ENCODE measurements at regions not wholly inside any gene's neighbourhood (a gene's known extent, or its start where the extent isn't known, plus 50 kb on each side); places are given as distances from the start of the nearest gene placed in this dataset.

DNA sequence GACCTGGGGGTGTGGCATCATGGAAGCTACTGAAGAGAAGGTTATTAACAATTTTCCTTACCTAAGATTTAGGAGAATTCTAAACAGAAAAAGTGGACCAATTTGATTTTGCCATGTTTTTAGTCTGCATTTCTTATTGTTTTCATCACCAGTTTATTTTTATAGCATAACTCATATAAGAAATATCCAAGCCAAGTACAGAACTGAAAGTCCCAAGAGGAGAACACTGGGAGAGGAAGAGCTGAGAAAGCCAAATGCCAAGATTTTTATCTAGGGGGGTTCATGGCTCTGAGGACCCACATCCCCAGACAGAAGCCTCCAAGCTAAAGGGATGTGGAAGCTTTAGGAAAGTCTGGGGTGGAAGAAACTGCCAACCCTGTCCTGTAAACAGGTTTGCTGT, 109.4 kb upstream of the DUSP10 start:
- ATAC-seq (no peak), DNase-seq (no peak)
- Histone ChIP-seq H3K4me3 (no peak overlapping the region), H3K27me3 (no peaks in the 10 kb centered on the region), H3K36me3 (replicated peaks in 1 of 2; ENCODE audit: insufficient read depth in 1 of 2, low read depth in 2 of 2) (no peaks in the 10 kb centered on the region), H3K4me1 (no peaks in the 10 kb centered on the region), H3K9me3 (no peaks in the 10 kb centered on the region), H3K27ac (no peak overlapping the region)
- intact Hi-C loops (cut with DNase I), result no loop called here
- TF ChIP-seq, protein P1, sequence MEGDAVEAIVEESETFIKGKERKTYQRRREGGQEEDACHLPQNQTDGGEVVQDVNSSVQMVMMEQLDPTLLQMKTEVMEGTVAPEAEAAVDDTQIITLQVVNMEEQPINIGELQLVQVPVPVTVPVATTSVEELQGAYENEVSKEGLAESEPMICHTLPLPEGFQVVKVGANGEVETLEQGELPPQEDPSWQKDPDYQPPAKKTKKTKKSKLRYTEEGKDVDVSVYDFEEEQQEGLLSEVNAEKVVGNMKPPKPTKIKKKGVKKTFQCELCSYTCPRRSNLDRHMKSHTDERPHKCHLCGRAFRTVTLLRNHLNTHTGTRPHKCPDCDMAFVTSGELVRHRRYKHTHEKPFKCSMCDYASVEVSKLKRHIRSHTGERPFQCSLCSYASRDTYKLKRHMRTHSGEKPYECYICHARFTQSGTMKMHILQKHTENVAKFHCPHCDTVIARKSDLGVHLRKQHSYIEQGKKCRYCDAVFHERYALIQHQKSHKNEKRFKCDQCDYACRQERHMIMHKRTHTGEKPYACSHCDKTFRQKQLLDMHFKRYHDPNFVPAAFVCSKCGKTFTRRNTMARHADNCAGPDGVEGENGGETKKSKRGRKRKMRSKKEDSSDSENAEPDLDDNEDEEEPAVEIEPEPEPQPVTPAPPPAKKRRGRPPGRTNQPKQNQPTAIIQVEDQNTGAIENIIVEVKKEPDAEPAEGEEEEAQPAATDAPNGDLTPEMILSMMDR (IDR thresholded peaks at IDR 0.05), result no peak
- no peak for TF ChIP-seq POLR2A (IDR thresholded peaks at IDR 0.05)

DNA sequence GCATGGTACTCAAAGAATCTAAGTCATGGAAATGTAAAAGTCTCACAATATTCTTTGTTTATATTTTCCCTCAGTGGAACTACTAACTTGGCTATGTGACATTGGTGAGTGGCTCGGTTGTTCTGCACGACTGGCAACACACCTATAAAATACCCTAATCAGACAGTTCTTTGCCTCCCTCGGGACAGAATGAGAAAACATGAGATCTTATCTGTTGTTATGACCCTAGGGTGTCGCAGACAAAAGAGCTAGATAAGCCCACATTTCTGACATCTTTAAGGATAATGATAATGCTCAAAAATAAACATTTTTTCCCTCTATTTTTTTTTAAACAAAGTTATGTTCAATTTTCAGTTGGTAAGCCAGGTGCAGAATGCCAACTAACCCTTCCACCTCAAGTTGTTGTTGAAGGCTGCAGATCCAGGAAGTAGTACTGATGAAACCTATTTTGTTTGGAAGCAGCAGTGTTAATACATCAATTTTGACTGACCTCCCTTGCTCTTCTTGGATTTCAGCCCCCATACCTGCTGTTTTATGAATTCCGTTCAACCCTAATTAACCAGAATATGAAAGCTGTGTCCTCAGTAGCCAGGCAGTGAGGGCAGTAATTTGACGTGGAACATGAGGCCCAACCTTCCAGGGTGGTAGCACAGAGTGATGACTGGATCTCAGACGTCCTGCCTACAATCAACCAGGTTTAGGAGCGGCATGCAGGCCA, 108.7 kb upstream of the DUSP10 start:
- Histone ChIP-seq H3K4me3 (no peak overlapping the region), H3K27ac (no peak overlapping the region), H3K27me3 (no peaks in the 10 kb centered on the region), H3K9me3 (no peaks in the 10 kb centered on the region), H3K36me3 (replicated peaks in 1 of 2; ENCODE audit: insufficient read depth in 1 of 2, low read depth in 2 of 2) (no peaks in the 10 kb centered on the region), H3K4me1 (peaks cover 6% of the 10 kb centered on the region)
- ATAC-seq, result no peak
- TF ChIP-seq POLR2A (IDR thresholded peaks at IDR 0.05), result no peak
- TF ChIP-seq, protein P1 (IDR thresholded peaks at IDR 0.05), result no peak
- intact Hi-C loops (cut with DNase I), result no loop called here
- 80 to 86% methylated on average over 7 to 8 of the region's 8 CpGs for WGBS, 2 donors
- DNase-seq, result no peak

DNA sequence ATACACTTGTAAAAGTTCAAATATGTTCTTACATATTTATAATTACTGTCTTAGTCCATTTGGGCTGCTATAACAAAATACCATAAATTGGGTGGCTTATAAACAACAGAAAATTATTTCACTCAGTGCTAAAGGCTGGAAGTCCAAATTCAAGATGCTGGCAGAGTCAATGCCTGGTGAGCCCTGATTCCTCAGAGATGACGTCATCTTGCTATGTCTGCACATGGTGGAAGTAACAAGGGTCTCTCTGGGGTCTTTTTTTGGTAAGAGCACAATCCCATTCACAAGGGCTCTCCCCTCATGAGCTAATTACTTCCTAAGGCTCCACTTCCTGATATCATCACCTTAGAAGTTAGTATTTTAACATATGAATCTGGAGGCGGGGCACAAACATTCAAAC, 108.0 kb upstream of the DUSP10 start:
- intact Hi-C loops (cut with DNase I), result no loop called here
- no peak for TF ChIP-seq POLR2A (IDR thresholded peaks at IDR 0.05)
- TF ChIP-seq, protein P1 (IDR thresholded peaks at IDR 0.05), result no peak
- Histone ChIP-seq H3K4me3 (no peak overlapping the region), H3K27me3 (no peaks in the 10 kb centered on the region), H3K36me3 (replicated peaks in 1 of 2; ENCODE audit: insufficient read depth in 1 of 2, low read depth in 2 of 2) (no peaks in the 10 kb centered on the region), H3K9me3 (no peaks in the 10 kb centered on the region), H3K27ac (no peak overlapping the region), H3K4me1 (peaks cover 9% of the 10 kb centered on the region)
- DNase-seq, result no peak
- WGBS, 2 donors, result 76 to 91% methylated on average over 2 of the region's 2 CpGs
- ATAC-seq, result no peak

DNA sequence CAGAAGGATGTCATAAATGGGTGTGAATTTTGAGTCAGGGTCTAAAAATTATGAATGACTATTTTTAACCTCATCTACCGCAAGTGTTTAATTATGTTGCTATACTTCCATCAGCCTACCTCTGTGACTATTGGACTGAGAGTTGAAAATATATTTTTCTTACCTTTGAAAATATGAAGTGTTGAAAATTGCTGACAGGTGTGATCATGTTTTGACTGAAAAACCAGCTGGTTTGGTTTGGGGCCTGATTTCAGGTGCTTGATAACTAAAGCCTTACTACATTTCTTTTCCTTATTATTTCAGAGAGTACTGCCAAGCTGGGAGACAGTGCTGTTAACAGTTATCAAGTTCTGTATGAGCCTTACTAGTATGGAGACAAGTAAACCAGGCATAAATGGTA, 107.2 kb upstream of the DUSP10 start:
- DNase-seq (no peak), ATAC-seq (no peak)
- no peaks in the 10 kb centered on the region for H3K27me3 ChIP-seq
- H3K4me3 ChIP-seq, result no peak overlapping the region
- WGBS, 2 donors, result 89 to 100% methylated on average over 1 of the region's 1 CpG
- intact Hi-C loops (cut with DNase I), result no loop called here
- H3K9me3 ChIP-seq, result no peaks in the 10 kb centered on the region
- no peak overlapping the region for H3K27ac ChIP-seq
- no peaks in the 10 kb centered on the region for H3K36me3 ChIP-seq (replicated peaks in 1 of 2; ENCODE audit: insufficient read depth in 1 of 2, low read depth in 2 of 2)
- TF ChIP-seq POLR2A (IDR thresholded peaks at IDR 0.05), result no peak
- peaks cover 9% of the 10 kb centered on the region for H3K4me1 ChIP-seq

DNA sequence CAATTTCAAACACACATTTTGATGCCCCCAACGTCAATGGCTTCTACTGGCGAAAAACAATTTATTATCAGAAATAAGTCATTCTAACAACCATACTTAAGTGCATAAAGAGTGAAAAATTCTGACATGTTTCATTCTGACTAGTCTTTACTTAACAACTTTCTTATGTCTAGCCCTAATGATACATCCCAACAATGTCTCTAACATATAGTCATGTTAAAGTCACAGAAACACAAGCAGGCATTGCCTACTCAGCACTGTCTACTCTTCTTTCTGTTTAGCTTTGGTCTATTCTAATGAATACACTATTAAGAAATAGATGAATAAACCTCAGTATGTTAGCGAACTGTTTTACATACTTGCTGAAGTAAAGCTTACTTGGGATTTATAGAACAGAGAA, 105.8 kb upstream of the DUSP10 start:
- ATAC-seq (no peak), DNase-seq (no peak)
- WGBS, 2 donors, result 85 to 91% methylated on average over 3 of the region's 3 CpGs
- H3K27me3 ChIP-seq, result no peaks in the 10 kb centered on the region
- intact Hi-C loops (cut with DNase I), result no loop called here
- no peak overlapping the region for H3K4me3 ChIP-seq
- no peaks in the 10 kb centered on the region for H3K9me3 ChIP-seq
- TF ChIP-seq, protein P1 (IDR thresholded peaks at IDR 0.05), result no peak
- TF ChIP-seq POLR2A (IDR thresholded peaks at IDR 0.05), result no peak
- H3K4me1 ChIP-seq, result peaks cover 9% of the 10 kb centered on the region
- H3K36me3 ChIP-seq (replicated peaks in 1 of 2; ENCODE audit: insufficient read depth in 1 of 2, low read depth in 2 of 2), result no peaks in the 10 kb centered on the region
- no peak overlapping the region for H3K27ac ChIP-seq
